CD8-positive, alpha-beta memory T cell (primary cell): ENCODE measurements at regions not wholly inside any gene's neighbourhood (a gene's known extent, or its start where the extent isn't known, plus 50 kb on each side); places are given as distances from the start of the nearest gene placed in this dataset.

Source experiments
- CTCF ChIA-PET: fragments of 350-600 bp; sonication (Branson Sonifier 250); formaldehyde crosslinking; loops from one replicate; lab custom pipeline; 2021; ENCODE audit warnings: antibody characterized with exemption; lab: Charles Lee
- POLR2A ChIA-PET: fragments of 350-600 bp; sonication (Branson Sonifier 250); formaldehyde crosslinking; loops from one replicate; lab custom pipeline; 2021; ENCODE audit warnings: antibody characterized with exemption; lab: Charles Lee
- DNase-seq, 5 donors: peaks; one replicate each; pipeline versions ENCODE4 v3.0.0 to v3.0.0-alpha.2; 2020 to 2022; ENCODE audit warnings: mixed read lengths in 1 of 5
- H3K27ac ChIP-seq: one replicate; pipeline ENCODE4 v1.7.0; 2013; ENCODE audit warnings: low read depth, mild to moderate bottlenecking, low read length, moderate library complexity
- H3K27me3 ChIP-seq: 2 replicates; pipeline ENCODE4 v1.7.0; 2013; ENCODE audit warnings: low read length, mild to moderate bottlenecking; ENCODE audit not compliant: insufficient read depth, poor library complexity, severe bottlenecking
- H3K36me3 ChIP-seq: 2 replicates; pipeline ENCODE4 v1.7.0; 2013; ENCODE audit warnings: mild to moderate bottlenecking, low read length, moderate library complexity; ENCODE audit not compliant: insufficient read depth
- H3K4me1 ChIP-seq: 2 replicates; pipeline ENCODE4 v1.7.0; 2013; ENCODE audit warnings: mild to moderate bottlenecking, low read length, moderate library complexity; ENCODE audit not compliant: insufficient read depth
- H3K4me3 ChIP-seq: 2 replicates; pipeline ENCODE4 v1.7.0; 2013; ENCODE audit warnings: mild to moderate bottlenecking, low read length
- H3K9me3 ChIP-seq: 2 replicates; pipeline ENCODE4 v1.7.0; 2013; ENCODE audit warnings: mild to moderate bottlenecking, low read length
- H3K27ac Mint-ChIP-seq, 8 donors: one replicate each; pipeline ENCODE4 v1.8.0; 2020 to 2021; ENCODE audit warnings: mixed read lengths in 8 of 8, mild to moderate bottlenecking in 6 of 8, inconsistent platforms in 3 of 8, moderate library complexity in 3 of 8
- H3K27me3 Mint-ChIP-seq, 2 donors: one replicate each; pipeline ENCODE4 v1.8.0; 2020 to 2021; ENCODE audit warnings: mixed read lengths in 2 of 2, mild to moderate bottlenecking in 1 of 2, moderate library complexity in 1 of 2
- H3K36me3 Mint-ChIP-seq, 3 donors: one replicate each; pipeline ENCODE4 v1.8.0; 2020 to 2021; ENCODE audit warnings: mixed read lengths in 3 of 3, inconsistent platforms in 1 of 3, mild to moderate bottlenecking in 1 of 3
- H3K4me1 Mint-ChIP-seq, 3 donors: one replicate each; pipeline ENCODE4 v1.8.0; 2020 to 2021; ENCODE audit warnings: mixed read lengths in 3 of 3, inconsistent platforms in 1 of 3, mild to moderate bottlenecking in 1 of 3
- H3K4me3 Mint-ChIP-seq, 7 donors: one replicate each; pipeline ENCODE4 v1.8.0; 2020 to 2021; ENCODE audit warnings: mixed read lengths in 7 of 7, mild to moderate bottlenecking in 6 of 7, moderate library complexity in 4 of 7, inconsistent platforms in 2 of 7
- H3K9me3 Mint-ChIP-seq, 5 donors: one replicate each; pipeline ENCODE4 v1.8.0; 2020 to 2022; ENCODE audit warnings: mixed read lengths in 5 of 5, mild to moderate bottlenecking in 3 of 5, moderate library complexity in 2 of 5, inconsistent platforms in 1 of 5

- no peaks in the 10 kb centered on the region for H3K36me3 ChIP-seq
- H3K9me3 ChIP-seq = no peaks in the 10 kb centered on the region
- H3K36me3 Mint-ChIP-seq = peaks cover 0 to 8% (median 0%) of the 10 kb centered on the region in 3 donors
- no peaks in the 10 kb centered on the region for H3K4me1 ChIP-seq
- no peaks in the 10 kb centered on the region for H3K27me3 ChIP-seq
- H3K27ac ChIP-seq = no peak overlapping the region
- ChIA-PET CTCF (no interaction called here), POLR2A (no interaction called here)
- no peaks in the 10 kb centered on the region for H3K27me3 Mint-ChIP-seq
- no peak overlapping the region for H3K4me3 Mint-ChIP-seq
- no peak for DNase-seq
- no peaks in the 10 kb centered on the region for H3K9me3 Mint-ChIP-seq
- no peak overlapping the region for H3K27ac Mint-ChIP-seq
- H3K4me1 Mint-ChIP-seq = peaks cover 0 to 6% (median 4%) of the 10 kb centered on the region in 3 donors
- H3K4me3 ChIP-seq = no peak overlapping the region
These were observed 310.4 kb upstream of the NT5C1B start for GRCh38 chr2:18899725-18900124.

GRCh38 chr2:18898271-18898670 lies 308.9 kb upstream of the NT5C1B start:
- ChIA-PET CTCF (no interaction called here), POLR2A (no interaction called here)
- H3K9me3 ChIP-seq = no peaks in the 10 kb centered on the region
- Mint-ChIP-seq H3K27me3 (no peaks in the 10 kb centered on the region), H3K36me3 (peaks cover 0 to 10% (median 0%) of the 10 kb centered on the region in 3 donors), H3K4me3 (no peak overlapping the region), H3K9me3 (no peaks in the 10 kb centered on the region), H3K27ac (peak overlapping the region in 1 of 8 donors; percentile 30), H3K4me1 (no peaks in the 10 kb centered on the region)
- DNase-seq = no peak
- H3K27me3 ChIP-seq = no peaks in the 10 kb centered on the region
- no peaks in the 10 kb centered on the region for H3K36me3 ChIP-seq
- H3K27ac ChIP-seq = no peak overlapping the region
- no peak overlapping the region for H3K4me3 ChIP-seq
- no peaks in the 10 kb centered on the region for H3K4me1 ChIP-seq

- no peaks in the 10 kb centered on the region for H3K4me1 Mint-ChIP-seq
- Histone ChIP-seq H3K27ac (no peak overlapping the region), H3K9me3 (no peaks in the 10 kb centered on the region), H3K4me3 (no peak overlapping the region), H3K4me1 (no peaks in the 10 kb centered on the region), H3K36me3 (no peaks in the 10 kb centered on the region), H3K27me3 (no peaks in the 10 kb centered on the region)
- POLR2A ChIA-PET = no interaction called here
- CTCF ChIA-PET = no interaction called here
- no peaks in the 10 kb centered on the region for H3K9me3 Mint-ChIP-seq
- peaks cover 2 to 12% (median 3%) of the 10 kb centered on the region in 3 donors for H3K36me3 Mint-ChIP-seq
- H3K4me3 Mint-ChIP-seq = no peak overlapping the region
- H3K27me3 Mint-ChIP-seq = no peaks in the 10 kb centered on the region
- DNase-seq = no peak
- H3K27ac Mint-ChIP-seq = no peak overlapping the region
These were observed 306.9 kb upstream of the NT5C1B start for GRCh38 chr2:18896125-18896764.

- POLR2A ChIA-PET = no interaction called here
- Histone ChIP-seq H3K4me3 (no peak overlapping the region), H3K36me3 (no peaks in the 10 kb centered on the region), H3K4me1 (no peaks in the 10 kb centered on the region), H3K27ac (no peak overlapping the region), H3K9me3 (no peaks in the 10 kb centered on the region), H3K27me3 (no peaks in the 10 kb centered on the region)
- Mint-ChIP-seq H3K9me3 (peaks cover 0 to 8% (median 0%) of the 10 kb centered on the region in 5 donors), H3K27ac (no peak overlapping the region), H3K27me3 (no peaks in the 10 kb centered on the region), H3K4me1 (no peaks in the 10 kb centered on the region), H3K36me3 (peaks cover 3 to 25% (median 4%) of the 10 kb centered on the region in 3 donors), H3K4me3 (no peak overlapping the region)
- DNase-seq = no peak
- CTCF ChIA-PET = no interaction called here
These were observed 302.4 kb upstream of the NT5C1B start for GRCh38 chr2:18891600-18892345.

GRCh38 chr2:18889565-18890332 lies 300.4 kb upstream of the NT5C1B start:
- POLR2A ChIA-PET = no interaction called here
- CTCF ChIA-PET = no interaction called here
- no peak overlapping the region for H3K4me3 Mint-ChIP-seq

GRCh38 chr2:18885457-18885856 lies 296.1 kb upstream of the NT5C1B start:
- CTCF ChIA-PET = no interaction called here
- DNase-seq = no peak
- Mint-ChIP-seq H3K27me3 (peaks cover 0 to 1% of the 10 kb centered on the region in 2 donors), H3K27ac (no peak overlapping the region), H3K36me3 (peaks cover 0 to 24% (median 3%) of the 10 kb centered on the region in 3 donors), H3K4me3 (no peak overlapping the region), H3K9me3 (peaks cover 0 to 16% (median 0%) of the 10 kb centered on the region in 5 donors), H3K4me1 (no peaks in the 10 kb centered on the region)
- Histone ChIP-seq H3K36me3 (no peaks in the 10 kb centered on the region), H3K27me3 (no peaks in the 10 kb centered on the region), H3K4me3 (no peak overlapping the region), H3K9me3 (no peaks in the 10 kb centered on the region), H3K4me1 (no peaks in the 10 kb centered on the region), H3K27ac (no peak overlapping the region)
- POLR2A ChIA-PET = no interaction called here

More at GRCh38 chr2:18889565-18890332, 300.4 kb upstream of the NT5C1B start:
- Mint-ChIP-seq H3K36me3 (peaks cover 3 to 17% (median 4%) of the 10 kb centered on the region in 3 donors), H3K27me3 (peaks cover 0 to 1% of the 10 kb centered on the region in 2 donors), H3K27ac (no peak overlapping the region), H3K9me3 (peaks cover 0 to 16% (median 0%) of the 10 kb centered on the region in 5 donors), H3K4me1 (no peaks in the 10 kb centered on the region)
- H3K9me3 ChIP-seq = no peaks in the 10 kb centered on the region
- no peaks in the 10 kb centered on the region for H3K4me1 ChIP-seq
- no peaks in the 10 kb centered on the region for H3K27me3 ChIP-seq
- no peak overlapping the region for H3K27ac ChIP-seq
- DNase-seq = no peak
- H3K36me3 ChIP-seq = no peaks in the 10 kb centered on the region
- H3K4me3 ChIP-seq = no peak overlapping the region

- no peak overlapping the region for H3K27ac ChIP-seq
- DNase-seq = no peak
- ChIA-PET POLR2A (no interaction called here), CTCF (no interaction called here)
- Mint-ChIP-seq H3K27me3 (peaks cover 0 to 1% of the 10 kb centered on the region in 2 donors), H3K4me3 (no peak overlapping the region), H3K27ac (peak overlapping the region in 1 of 8 donors; percentile 27), H3K36me3 (peaks cover 0 to 29% (median 5%) of the 10 kb centered on the region in 3 donors), H3K4me1 (no peaks in the 10 kb centered on the region), H3K9me3 (peaks cover 0 to 26% (median 0%) of the 10 kb centered on the region in 5 donors)
- no peak overlapping the region for H3K4me3 ChIP-seq
- no peaks in the 10 kb centered on the region for H3K4me1 ChIP-seq
- H3K36me3 ChIP-seq = no peaks in the 10 kb centered on the region
- H3K27me3 ChIP-seq = no peaks in the 10 kb centered on the region
- H3K9me3 ChIP-seq = no peaks in the 10 kb centered on the region
These were observed 294.5 kb upstream of the NT5C1B start for GRCh38 chr2:18883616-18884456.
